ENCODE measurements at regions not wholly inside any gene's neighbourhood (a gene's known extent, or its start where the extent isn't known, plus 50 kb on each side); places are given as distances from the start of the nearest gene placed in this dataset.

DNA sequence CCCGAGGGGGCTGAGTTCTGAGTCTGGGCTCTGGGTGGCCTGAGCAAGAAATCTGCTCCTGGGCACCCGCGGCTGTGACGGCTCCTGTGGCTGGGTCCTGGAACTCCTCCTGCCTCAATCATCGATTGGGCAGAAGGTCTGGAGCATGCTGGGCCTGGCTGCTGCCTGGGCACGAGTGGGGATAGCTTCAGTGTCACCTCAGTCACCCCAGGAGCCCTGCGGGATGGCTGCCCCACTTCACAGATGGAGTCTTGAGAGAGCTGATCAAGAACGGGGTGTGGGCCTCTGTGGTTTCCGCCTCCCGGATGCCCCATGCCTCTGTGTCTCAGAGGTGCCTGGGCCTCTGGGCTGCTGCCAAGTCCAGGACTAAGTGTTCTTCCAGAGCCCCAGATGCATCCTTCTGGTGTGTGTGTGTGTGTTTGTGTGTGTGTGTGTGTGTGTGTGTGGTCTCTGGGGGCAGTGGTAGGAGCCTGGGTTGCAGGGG is 185.6 kb upstream of the C14orf180 start:
- Histone ChIP-seq H4K20me1 (ENCODE audit: insufficient read depth) (no peaks in the 10 kb centered on the region), H3K4me1 (ENCODE audit: control insufficient read depth in 1 of 2, insufficient read depth in 2 of 2, low read length in 2 of 2) (no peaks in the 10 kb centered on the region), H3K27ac (ENCODE audit: low read depth, low read length) (no peak overlapping the region), H3K4me2 (ENCODE audit: low read length) (no peak overlapping the region), H3K36me3 (ENCODE audit: control insufficient read depth in 1 of 2, insufficient read depth in 2 of 2, low read length in 2 of 2) (no peaks in the 10 kb centered on the region), H3K9me3 (ENCODE audit: control insufficient read depth in 1 of 2, insufficient read depth in 1 of 2, low read depth in 1 of 2, low read length in 2 of 2) (peaks cover 0 to 3% of the 10 kb centered on the region in 2 experiments; a peak in 1 of 4 replicates), H3K27me3 (ENCODE audit: insufficient read depth, low read length) (peaks cover 5% of the 10 kb centered on the region; the same call in 1 of the 2 replicates), H3K4me3 (replicated peaks in 1 of 2; ENCODE audit: low read depth in 1 of 2, low read length in 2 of 2) (no peak overlapping the region), H3K79me2 (ENCODE audit: insufficient read depth, low read length) (no peaks in the 10 kb centered on the region), H3K9ac (ENCODE audit: low read length) (no peak overlapping the region), H2AFZ (ENCODE audit: low read depth, low read length, poor library complexity, severe bottlenecking) (no peak overlapping the region), H3K9me2 (ENCODE audit: insufficient read depth) (no peaks in the 10 kb centered on the region)
- no peak for TF ChIP-seq FOSL1 (IDR thresholded peaks at IDR 0.05; ENCODE audit: low read depth)
- no peak for TF ChIP-seq TCF7L2 (IDR thresholded peaks at IDR 0.05; ENCODE audit: borderline replicate concordance, extremely low read depth, insufficient read depth, insufficient read length)
- no peak for TF ChIP-seq EZH2 (IDR thresholded peaks at IDR 0.05)
- no peak for TF ChIP-seq POLR2AphosphoS5 (IDR thresholded peaks at IDR 0.05; ENCODE audit: low read depth, low read length)
- TF ChIP-seq SIN3A (IDR thresholded peaks at IDR 0.05; ENCODE audit: low read depth) = no peak
- no peak for TF ChIP-seq JUND (IDR thresholded peaks at IDR 0.05)
- TF ChIP-seq CTCF (IDR thresholded peaks at IDR 0.05 in 2 of 3, conservative IDR thresholded peaks at IDR 0.05 in 1 of 3; ENCODE audit: borderline replicate concordance in 1 of 3, insufficient read depth in 1 of 3, low read depth in 2 of 3, low read length in 2 of 3) = no peak
- ChIA-PET CTCF (no interaction called here), POLR2A (no interaction called here), RAD21 (ENCODE audit: low non-redundant PET in 1 of 2, low total read pairs in 2 of 2, uncharacterized antibody in 2 of 2, unreplicated experiment in 2 of 2) (no interaction called here)
- BruUV-seq (replicated peaks) = no TSS peak
- intact Hi-C loops (cut with micrococcal nuclease) = no loop called here
- no peak for ATAC-seq
- DNase-seq (ENCODE audit: low read depth, low spot score) = no peak

DNA sequence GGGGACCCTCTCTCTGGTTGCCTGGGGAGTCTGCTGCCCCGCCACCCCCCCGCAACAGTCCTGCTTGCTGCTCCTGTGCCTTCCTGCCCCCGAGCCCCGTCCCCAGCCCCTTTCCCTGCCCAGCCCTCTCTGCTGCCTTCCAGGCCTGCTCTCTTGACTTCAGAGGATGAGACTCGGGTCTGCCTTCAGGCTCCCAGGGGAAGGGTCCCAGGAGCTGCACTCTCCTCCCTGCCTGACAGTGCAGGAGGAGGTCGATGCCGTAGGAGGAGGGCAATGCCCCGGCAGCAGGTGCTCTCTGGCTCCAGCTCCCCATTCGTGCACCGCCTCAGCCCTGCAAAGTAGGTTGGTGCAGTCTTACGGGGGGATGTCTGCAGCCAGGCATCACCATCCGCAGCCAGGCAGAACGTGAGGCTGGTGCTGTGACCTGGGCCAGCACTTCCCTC is 185.1 kb upstream of the C14orf180 start:
- CTCF ChIA-PET = no interaction called here
- intact Hi-C loops (cut with micrococcal nuclease) = no loop called here
- ATAC-seq (no peak), DNase-seq (ENCODE audit: low read depth, low spot score) (no peak)
- no TSS peak for BruUV-seq (replicated peaks)
- Histone ChIP-seq H3K79me2 (ENCODE audit: insufficient read depth, low read length) (no peaks in the 10 kb centered on the region), H3K27me3 (ENCODE audit: insufficient read depth, low read length) (peaks cover 5% of the 10 kb centered on the region; the same call in 1 of the 2 replicates), H4K20me1 (ENCODE audit: insufficient read depth) (no peaks in the 10 kb centered on the region), H3K9me2 (ENCODE audit: insufficient read depth) (no peaks in the 10 kb centered on the region), H2AFZ (ENCODE audit: low read depth, low read length, poor library complexity, severe bottlenecking) (no peak overlapping the region), H3K4me3 (replicated peaks in 1 of 2; ENCODE audit: low read depth in 1 of 2, low read length in 2 of 2) (no peak overlapping the region), H3K27ac (ENCODE audit: low read depth, low read length) (no peak overlapping the region), H3K9me3 (ENCODE audit: control insufficient read depth in 1 of 2, insufficient read depth in 1 of 2, low read depth in 1 of 2, low read length in 2 of 2) (peaks cover 0 to 3% of the 10 kb centered on the region in 2 experiments; a peak in 1 of 4 replicates), H3K9ac (ENCODE audit: low read length) (no peak overlapping the region), H3K4me2 (ENCODE audit: low read length) (no peak overlapping the region), H3K36me3 (ENCODE audit: control insufficient read depth in 1 of 2, insufficient read depth in 2 of 2, low read length in 2 of 2) (no peaks in the 10 kb centered on the region), H3K4me1 (ENCODE audit: control insufficient read depth in 1 of 2, insufficient read depth in 2 of 2, low read length in 2 of 2) (no peaks in the 10 kb centered on the region)
- RAD21 ChIA-PET (ENCODE audit: low non-redundant PET in 1 of 2, low total read pairs in 2 of 2, uncharacterized antibody in 2 of 2, unreplicated experiment in 2 of 2) = no interaction called here
- POLR2A ChIA-PET = no interaction called here
- TF ChIP-seq CEBPB (IDR thresholded peaks at IDR 0.05; ENCODE audit: low read depth) (no peak), EGR1 (IDR thresholded peaks at IDR 0.05; ENCODE audit: low read depth) (no peak), CTCF (IDR thresholded peaks at IDR 0.05 in 2 of 3, conservative IDR thresholded peaks at IDR 0.05 in 1 of 3; ENCODE audit: borderline replicate concordance in 1 of 3, insufficient read depth in 1 of 3, low read depth in 2 of 3, low read length in 2 of 3) (no peak), SIN3A (IDR thresholded peaks at IDR 0.05; ENCODE audit: low read depth) (no peak), MAX (IDR thresholded peaks at IDR 0.05) (no peak), SP1 (IDR thresholded peaks at IDR 0.05; ENCODE audit: low read depth) (no peak), ELF1 (IDR thresholded peaks at IDR 0.05; ENCODE audit: borderline replicate concordance, low read depth) (no peak), POLR2A (IDR thresholded peaks at IDR 0.05; ENCODE audit: borderline replicate concordance, extremely low read depth, insufficient read depth, insufficient read length) (no peak)
